ENCODE measurements at regions not wholly inside any gene's neighbourhood (a gene's known extent, or its start where the extent isn't known, plus 50 kb on each side); places are given as distances from the start of the nearest gene placed in this dataset.
"Not testable (repeated sequence)": the region's sequence is repeated elsewhere in the genome, so short reads cannot be mapped to it uniquely, and the experiment has no call there.

DNA sequence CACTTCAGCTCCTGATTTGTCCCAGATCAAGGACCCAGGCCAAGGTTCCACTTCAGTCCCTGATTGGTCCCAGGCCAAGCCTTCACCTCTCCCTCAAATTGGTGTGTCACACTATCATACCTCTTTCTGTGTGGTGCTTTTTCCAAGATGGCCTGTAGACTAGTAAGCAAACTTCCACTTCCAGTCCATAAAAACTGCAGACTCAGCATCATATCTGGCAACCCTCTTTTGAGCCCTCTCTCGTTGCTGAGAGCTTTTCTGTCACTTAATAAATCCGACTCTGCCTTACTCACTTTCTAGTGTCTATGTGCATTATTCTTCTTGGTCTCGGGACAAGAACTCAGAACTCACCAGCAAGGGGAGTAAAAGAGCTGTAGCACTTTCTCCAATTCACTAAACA is 1395.1 kb downstream of the LRFN5 start:
- Mint-ChIP-seq H3K9me3 (peaks cover 22% of the 10 kb centered on the region), H3K27ac (no peak overlapping the region), H3K4me1 (no peaks in the 10 kb centered on the region), H3K27me3 (no peaks in the 10 kb centered on the region), H3K4me3 (no peak overlapping the region), H3K36me3 (no peaks in the 10 kb centered on the region)
- DNase-seq, result no peak

DNA sequence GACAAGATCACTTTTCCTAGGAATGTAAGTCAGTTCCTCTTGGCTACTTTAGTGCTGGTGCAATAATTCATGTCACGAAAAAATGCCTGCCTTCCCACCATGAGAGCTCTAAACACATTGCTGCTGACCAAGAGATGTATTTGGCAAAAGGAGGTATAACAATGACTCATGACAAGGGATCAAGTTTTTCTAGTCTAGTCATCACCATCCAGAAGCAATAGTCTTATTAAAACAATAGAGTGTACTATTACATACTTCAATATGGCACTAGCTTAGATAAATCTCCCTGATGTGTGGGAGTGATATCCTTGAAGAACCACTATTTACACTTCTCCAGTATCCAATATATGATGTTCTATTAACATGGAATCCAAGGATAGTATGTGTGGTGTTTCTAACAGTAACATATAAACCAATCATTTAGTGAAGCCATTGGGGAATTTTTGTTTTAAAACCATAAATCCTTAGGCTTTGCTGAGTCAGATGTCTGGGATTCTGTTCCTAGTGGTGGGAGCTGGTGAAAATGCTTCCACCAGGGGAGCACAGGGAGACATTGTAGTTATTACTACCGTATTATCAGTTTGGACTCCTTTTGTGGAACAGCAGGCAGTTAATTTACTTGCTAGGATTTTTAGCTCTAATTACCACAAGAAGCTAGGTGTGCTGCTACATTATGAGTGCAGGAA is 1387.5 kb downstream of the LRFN5 start:
- no peaks in the 10 kb centered on the region for H3K27me3 Mint-ChIP-seq
- no peak overlapping the region for H3K27ac Mint-ChIP-seq
- peaks cover 3% of the 10 kb centered on the region for H3K9me3 Mint-ChIP-seq
- H3K4me1 Mint-ChIP-seq, result no peaks in the 10 kb centered on the region
- H3K36me3 Mint-ChIP-seq, result no peaks in the 10 kb centered on the region
- H3K4me3 Mint-ChIP-seq, result no peak overlapping the region
- DNase-seq, result no peak

DNA sequence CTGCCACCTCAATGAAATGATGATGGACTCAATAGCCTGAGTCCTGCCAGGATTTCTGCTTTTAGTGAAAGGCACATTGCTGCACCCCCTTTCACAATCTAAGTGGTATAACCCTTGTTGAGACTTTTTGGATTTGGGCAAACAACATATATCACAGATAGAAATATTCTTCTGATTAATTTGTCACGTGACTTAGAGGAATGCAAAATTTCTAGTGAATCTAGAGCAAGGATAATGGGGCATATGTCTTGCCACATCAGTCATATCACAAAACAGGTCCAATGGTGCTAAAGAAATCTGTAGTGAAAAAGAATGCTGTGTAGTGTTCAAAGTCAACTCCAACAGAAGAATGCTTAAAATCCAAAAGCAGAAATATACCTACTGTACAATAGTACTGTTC is 1386.3 kb downstream of the LRFN5 start:
- Mint-ChIP-seq H3K36me3 (no peaks in the 10 kb centered on the region), H3K27ac (no peak overlapping the region), H3K9me3 (peaks cover 8% of the 10 kb centered on the region), H3K4me3 (no peak overlapping the region), H3K4me1 (no peaks in the 10 kb centered on the region), H3K27me3 (no peaks in the 10 kb centered on the region)
- no peak for DNase-seq

DNA sequence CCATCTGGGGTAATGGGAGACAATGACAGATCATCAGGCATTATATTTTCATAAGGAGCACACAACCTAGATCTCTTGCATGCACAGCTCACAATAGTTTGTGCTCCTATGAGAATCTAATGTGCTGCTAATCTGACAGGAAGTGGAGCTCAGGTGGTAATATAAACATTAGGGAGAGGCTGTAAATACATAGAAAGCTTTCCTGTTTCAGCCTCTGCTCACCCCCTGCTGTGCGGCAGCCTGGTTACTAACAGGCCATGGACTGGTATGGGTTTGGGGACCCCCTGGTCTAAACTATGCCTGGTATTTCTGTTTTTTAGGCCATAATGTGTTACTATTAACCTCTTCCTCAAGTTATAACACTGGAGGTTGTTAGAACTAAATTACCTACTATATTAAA is 1373.7 kb downstream of the LRFN5 start:
- H3K36me3 Mint-ChIP-seq, result no peaks in the 10 kb centered on the region
- H3K4me1 Mint-ChIP-seq, result no peaks in the 10 kb centered on the region
- H3K27ac Mint-ChIP-seq, result no peak overlapping the region
- DNase-seq, result no peak
- H3K9me3 Mint-ChIP-seq, result peaks cover 9% of the 10 kb centered on the region
- H3K4me3 Mint-ChIP-seq, result no peak overlapping the region
- H3K27me3 Mint-ChIP-seq, result no peaks in the 10 kb centered on the region

DNA sequence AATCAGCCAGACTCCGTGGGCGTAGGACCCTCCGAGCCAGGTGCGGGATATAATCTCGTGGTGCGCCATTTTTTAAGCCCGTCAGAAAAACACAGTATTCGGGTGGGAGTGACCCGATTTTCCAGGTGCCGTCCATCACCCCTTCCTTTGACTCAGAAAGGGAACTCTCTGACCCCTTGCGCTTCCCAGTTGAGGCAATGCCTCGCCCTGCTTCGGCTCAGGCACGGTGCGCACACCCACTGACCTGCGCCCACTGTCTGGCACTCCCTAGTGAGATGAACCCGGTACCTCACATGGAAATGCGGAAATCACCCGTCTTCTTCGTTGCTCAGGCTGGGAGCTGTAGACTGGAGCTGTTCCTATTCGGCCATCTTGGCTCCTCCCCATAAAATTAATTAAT is 1366.5 kb downstream of the LRFN5 start:
- H3K27me3 Mint-ChIP-seq, H3K9me3 Mint-ChIP-seq, H3K36me3 Mint-ChIP-seq, H3K4me1 Mint-ChIP-seq, DNase-seq, H3K27ac Mint-ChIP-seq, H3K4me3 Mint-ChIP-seq: not testable (repeated sequence)

DNA sequence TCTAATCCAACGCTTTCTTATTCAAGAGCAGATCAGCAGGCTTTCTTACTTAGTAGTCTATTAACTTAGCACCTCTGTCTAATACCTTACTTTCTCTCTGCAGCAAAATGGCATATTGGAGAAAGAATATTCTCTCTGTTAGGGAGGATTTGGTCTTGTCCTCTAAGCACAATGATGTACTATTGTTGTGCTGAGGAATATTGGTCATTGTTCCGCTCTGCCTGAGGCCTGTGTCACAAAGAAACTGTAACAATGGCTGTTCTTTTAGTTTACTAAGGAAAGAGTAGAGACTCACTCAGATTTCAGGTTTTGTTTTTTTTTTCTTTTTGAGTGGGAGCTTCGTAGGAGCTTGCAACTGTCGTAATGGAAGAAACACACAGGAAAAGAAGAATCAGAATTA is 1358.8 kb downstream of the LRFN5 start:
- no peak for DNase-seq
- no peaks in the 10 kb centered on the region for H3K36me3 Mint-ChIP-seq
- no peaks in the 10 kb centered on the region for H3K27me3 Mint-ChIP-seq
- no peak overlapping the region for H3K27ac Mint-ChIP-seq
- H3K4me1 Mint-ChIP-seq, result no peaks in the 10 kb centered on the region
- H3K4me3 Mint-ChIP-seq, result no peak overlapping the region
- peaks cover 3% of the 10 kb centered on the region for H3K9me3 Mint-ChIP-seq

DNA sequence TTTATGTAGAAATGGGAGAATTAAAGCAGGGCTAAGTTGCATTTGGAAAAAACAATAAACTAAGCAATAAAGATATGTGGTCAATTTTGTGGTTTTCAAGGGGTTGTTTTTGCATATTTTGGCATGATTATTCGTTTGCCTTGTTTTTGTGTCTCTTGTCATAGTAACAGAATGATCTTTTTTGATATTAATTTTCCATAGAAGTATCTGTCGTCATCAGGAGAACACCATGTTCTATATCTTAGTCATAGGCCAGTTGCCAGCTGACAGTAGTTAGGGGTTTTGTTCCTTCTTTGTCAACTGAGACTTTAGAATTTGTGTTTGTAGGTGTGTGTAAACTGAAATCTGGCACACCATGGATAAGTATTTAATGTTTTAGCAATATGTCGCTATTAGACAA is 1354.8 kb downstream of the LRFN5 start:
- no peak overlapping the region for H3K4me3 Mint-ChIP-seq
- H3K36me3 Mint-ChIP-seq, result no peaks in the 10 kb centered on the region
- H3K27ac Mint-ChIP-seq, result no peak overlapping the region
- DNase-seq, result no peak
- no peaks in the 10 kb centered on the region for H3K4me1 Mint-ChIP-seq
- no peaks in the 10 kb centered on the region for H3K27me3 Mint-ChIP-seq
- peaks cover 2% of the 10 kb centered on the region for H3K9me3 Mint-ChIP-seq

DNA sequence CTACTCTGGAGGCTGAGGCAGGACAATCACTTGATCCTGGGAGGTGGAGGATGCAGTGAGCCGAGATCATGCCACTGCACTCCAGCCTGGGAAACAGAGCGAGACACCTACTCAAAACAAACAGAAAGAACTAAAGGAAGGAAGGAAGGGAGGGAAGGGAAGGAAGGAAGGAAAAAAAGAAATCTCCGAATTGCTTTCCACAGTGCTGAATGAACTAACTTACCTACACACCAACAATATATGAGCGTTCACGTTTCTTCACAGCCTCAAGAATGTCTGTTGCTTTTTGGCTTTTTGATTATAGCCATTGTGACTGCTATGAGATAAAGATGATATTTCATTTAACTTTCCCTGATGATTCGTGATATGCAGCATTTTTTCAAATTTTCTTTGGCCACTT is 1343.7 kb downstream of the LRFN5 start:
- H3K4me3 Mint-ChIP-seq, result no peak overlapping the region
- no peaks in the 10 kb centered on the region for H3K36me3 Mint-ChIP-seq
- no peaks in the 10 kb centered on the region for H3K4me1 Mint-ChIP-seq
- no peak for DNase-seq
- no peaks in the 10 kb centered on the region for H3K27me3 Mint-ChIP-seq
- peaks cover 16% of the 10 kb centered on the region for H3K9me3 Mint-ChIP-seq
- no peak overlapping the region for H3K27ac Mint-ChIP-seq

DNA sequence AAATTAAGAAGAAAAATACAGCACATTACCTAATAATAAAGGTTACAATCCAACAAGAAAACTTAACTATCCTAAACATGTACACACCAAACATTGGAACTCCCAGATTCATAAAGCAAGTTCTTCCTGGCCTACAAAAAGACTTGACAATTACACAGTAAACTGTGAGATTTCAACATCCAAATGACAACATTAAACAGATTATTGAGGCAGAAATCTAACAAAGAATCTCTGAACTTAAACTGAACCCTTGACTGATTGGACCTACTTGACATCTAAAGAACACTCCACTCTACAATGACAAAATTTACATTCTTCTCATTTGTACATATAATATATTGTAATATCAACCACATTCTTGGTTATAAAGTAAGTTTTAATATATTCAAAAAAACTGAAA is 1341.3 kb downstream of the LRFN5 start:
- DNase-seq, result no peak
- Mint-ChIP-seq H3K4me1 (no peaks in the 10 kb centered on the region), H3K4me3 (no peak overlapping the region), H3K27ac (no peak overlapping the region), H3K27me3 (no peaks in the 10 kb centered on the region), H3K9me3 (peaks cover 16% of the 10 kb centered on the region), H3K36me3 (no peaks in the 10 kb centered on the region)

DNA sequence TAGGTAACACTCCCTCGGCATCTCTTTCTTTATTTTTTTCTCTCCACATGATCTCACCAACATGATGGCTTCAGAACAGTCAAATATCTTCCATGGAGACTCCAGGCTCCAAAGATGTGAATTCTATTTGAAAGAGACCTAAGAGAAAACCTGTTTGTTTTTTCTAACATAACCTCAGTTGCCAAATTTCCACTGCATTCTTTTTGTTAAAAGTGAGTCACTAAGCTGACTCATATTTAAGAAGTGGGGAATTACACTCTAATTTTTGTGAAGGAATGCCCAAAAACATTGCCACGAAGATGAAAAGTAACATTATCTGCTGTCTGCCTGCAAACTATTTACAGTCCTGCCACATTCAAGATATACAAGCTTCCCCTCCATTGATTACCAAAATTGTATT is 1337.6 kb downstream of the LRFN5 start:
- H3K4me3 Mint-ChIP-seq, result no peak overlapping the region
- DNase-seq, result no peak
- no peaks in the 10 kb centered on the region for H3K9me3 Mint-ChIP-seq
- H3K27ac Mint-ChIP-seq, result no peak overlapping the region
- H3K27me3 Mint-ChIP-seq, result no peaks in the 10 kb centered on the region
- H3K36me3 Mint-ChIP-seq, result no peaks in the 10 kb centered on the region
- no peaks in the 10 kb centered on the region for H3K4me1 Mint-ChIP-seq

DNA sequence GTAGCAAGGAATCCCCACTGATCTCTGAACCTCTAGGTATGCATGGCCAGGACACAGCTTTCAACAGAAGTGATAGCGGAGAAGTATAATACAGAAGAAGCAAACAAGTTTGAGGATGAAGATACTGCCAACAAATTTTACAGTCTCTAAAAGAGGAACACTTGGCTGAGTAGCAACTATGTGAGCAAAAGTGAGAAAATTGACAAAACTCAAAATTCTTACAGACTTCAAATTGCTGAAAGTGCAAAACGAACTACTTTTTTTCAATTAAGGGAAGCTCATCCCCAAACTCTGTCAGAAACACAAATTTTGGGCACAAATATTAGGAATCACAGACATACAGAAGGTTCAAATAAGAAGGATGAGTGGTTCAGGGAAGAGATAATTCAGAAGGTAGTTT is 1324.6 kb downstream of the LRFN5 start:
- Mint-ChIP-seq H3K27ac (no peak overlapping the region), H3K27me3 (no peaks in the 10 kb centered on the region), H3K4me1 (no peaks in the 10 kb centered on the region), H3K9me3 (peaks cover 7% of the 10 kb centered on the region), H3K4me3 (no peak overlapping the region), H3K36me3 (no peaks in the 10 kb centered on the region)
- no peak for DNase-seq

DNA sequence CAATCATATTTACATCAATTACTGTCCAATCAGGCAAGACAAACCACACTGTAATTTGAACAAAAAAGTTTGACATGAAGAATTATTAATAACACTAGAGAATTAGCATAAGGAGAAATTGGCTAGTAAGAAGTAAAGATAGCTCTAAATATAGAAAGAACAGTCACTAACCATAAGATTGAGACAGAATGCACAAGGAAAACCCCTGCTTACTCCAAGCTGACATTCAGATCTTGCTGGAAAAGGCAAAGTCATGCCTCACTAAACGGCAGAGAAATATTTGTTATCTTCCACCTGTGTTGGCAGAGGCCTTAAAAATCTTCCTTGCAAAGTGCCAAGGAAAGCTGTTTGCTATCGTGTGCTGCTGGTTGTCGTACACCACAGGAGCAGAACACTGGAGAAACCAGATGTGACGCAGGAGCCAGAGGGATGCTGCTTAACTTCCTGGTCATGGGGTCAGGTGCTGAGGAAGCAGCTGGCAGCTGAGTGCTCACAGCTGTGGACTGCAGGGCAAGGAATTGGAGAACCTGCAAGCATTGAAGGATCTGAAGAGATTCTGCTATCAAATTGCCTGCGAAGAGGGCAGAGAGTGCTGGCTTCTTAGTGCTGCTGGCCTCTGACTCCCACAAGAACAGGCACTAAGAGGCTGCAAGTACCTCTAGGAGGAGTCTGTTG is 1323.3 kb downstream of the LRFN5 start:
- H3K27me3 Mint-ChIP-seq, result no peaks in the 10 kb centered on the region
- no peaks in the 10 kb centered on the region for H3K4me1 Mint-ChIP-seq
- H3K36me3 Mint-ChIP-seq, result no peaks in the 10 kb centered on the region
- H3K4me3 Mint-ChIP-seq, result no peak overlapping the region
- DNase-seq, result no peak
- peaks cover 15% of the 10 kb centered on the region for H3K9me3 Mint-ChIP-seq
- no peak overlapping the region for H3K27ac Mint-ChIP-seq

DNA sequence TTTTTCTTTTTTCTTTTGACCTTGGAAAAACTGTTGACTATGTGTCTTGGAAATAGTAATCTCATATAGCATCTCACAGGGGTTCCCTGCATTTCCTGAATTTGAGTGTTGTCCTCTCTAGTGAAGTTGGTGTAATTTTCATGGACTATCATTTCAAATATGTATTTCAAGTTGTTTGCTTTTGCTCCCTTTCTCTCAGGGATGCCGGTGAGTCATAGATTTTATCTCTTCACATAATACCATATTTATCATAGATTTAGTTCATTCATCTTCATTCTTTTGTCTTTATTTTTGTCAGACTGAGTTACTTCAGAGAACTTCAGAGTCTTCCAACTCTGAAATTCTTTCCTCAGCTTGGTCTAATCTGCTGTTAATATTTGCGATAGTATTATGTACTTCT is 1320.6 kb downstream of the LRFN5 start:
- Mint-ChIP-seq H3K36me3 (no peaks in the 10 kb centered on the region), H3K27ac (no peak overlapping the region), H3K9me3 (peaks cover 19% of the 10 kb centered on the region), H3K4me3 (no peak overlapping the region), H3K4me1 (no peaks in the 10 kb centered on the region), H3K27me3 (no peaks in the 10 kb centered on the region)
- no peak for DNase-seq

DNA sequence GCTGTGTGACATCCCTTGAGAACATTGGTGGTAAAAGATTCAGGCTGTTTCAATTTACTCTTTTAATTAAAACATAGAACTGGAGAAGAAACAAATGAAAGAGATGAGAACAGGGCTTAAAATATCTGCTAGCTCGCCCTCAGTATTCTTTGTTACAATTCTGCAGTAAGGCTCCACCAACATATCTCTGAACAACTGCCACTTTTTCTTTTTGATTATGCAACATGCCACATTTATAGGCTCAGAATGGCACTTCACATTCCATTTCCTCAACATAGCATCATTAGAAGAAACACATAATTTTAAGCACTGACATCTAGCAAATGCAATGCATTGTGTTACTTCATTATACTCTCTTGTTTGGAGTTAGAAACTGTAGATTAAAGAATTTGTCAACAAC is 1315.2 kb downstream of the LRFN5 start:
- no peak overlapping the region for H3K4me3 Mint-ChIP-seq
- DNase-seq, result no peak
- no peaks in the 10 kb centered on the region for H3K4me1 Mint-ChIP-seq
- no peaks in the 10 kb centered on the region for H3K36me3 Mint-ChIP-seq
- no peaks in the 10 kb centered on the region for H3K27me3 Mint-ChIP-seq
- no peak overlapping the region for H3K27ac Mint-ChIP-seq
- peaks cover 12% of the 10 kb centered on the region for H3K9me3 Mint-ChIP-seq

DNA sequence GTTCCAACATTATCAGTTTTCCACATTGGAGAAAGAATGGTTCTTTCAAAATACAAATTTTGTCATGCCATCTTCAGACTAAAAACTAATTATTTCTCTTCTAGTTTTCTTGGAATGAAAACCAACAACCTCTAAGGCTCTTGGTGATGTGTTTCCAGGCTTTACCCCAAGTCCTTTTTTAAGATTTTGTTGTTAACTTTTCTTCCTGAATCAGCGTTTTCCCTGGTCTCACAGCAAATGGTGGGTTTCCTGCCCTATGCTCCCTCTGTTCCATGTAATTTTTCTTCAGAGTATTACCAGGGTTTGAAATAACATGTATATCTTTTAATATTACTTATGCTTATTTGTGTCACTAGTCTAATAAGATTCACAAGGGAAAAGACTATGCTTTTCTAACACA is 1311.9 kb downstream of the LRFN5 start:
- no peaks in the 10 kb centered on the region for H3K36me3 Mint-ChIP-seq
- no peak overlapping the region for H3K4me3 Mint-ChIP-seq
- H3K4me1 Mint-ChIP-seq, result no peaks in the 10 kb centered on the region
- peaks cover 3% of the 10 kb centered on the region for H3K9me3 Mint-ChIP-seq
- no peaks in the 10 kb centered on the region for H3K27me3 Mint-ChIP-seq
- H3K27ac Mint-ChIP-seq, result no peak overlapping the region
- no peak for DNase-seq

DNA sequence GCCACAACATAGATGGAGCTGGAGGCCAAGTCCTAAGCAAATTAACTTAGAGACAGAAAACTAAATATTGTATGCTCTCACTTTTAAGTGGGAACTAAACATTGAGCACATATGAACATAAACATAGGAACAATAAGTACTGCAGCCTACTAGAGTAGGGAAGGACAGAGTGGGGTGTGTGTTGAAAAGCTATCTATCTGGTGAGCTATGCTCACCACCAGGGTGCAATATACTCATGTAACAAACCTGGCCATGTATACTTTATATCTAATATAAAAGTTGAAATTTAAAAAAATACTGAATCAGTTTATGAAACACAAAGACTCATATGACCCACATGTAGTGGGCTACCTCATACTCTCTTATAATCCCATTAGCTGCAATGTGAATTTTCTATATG is 1305.0 kb downstream of the LRFN5 start:
- Mint-ChIP-seq H3K27me3 (no peaks in the 10 kb centered on the region), H3K4me1 (no peaks in the 10 kb centered on the region), H3K36me3 (no peaks in the 10 kb centered on the region), H3K27ac (no peak overlapping the region), H3K9me3 (peaks cover 8% of the 10 kb centered on the region), H3K4me3 (no peak overlapping the region)
- no peak for DNase-seq
